SW480 (cell line): ENCODE measurements at regions not wholly inside any gene's neighbourhood (a gene's known extent, or its start where the extent isn't known, plus 50 kb on each side); places are given as distances from the start of the nearest gene placed in this dataset.
"Not testable (repeated sequence)": the region's sequence is repeated elsewhere in the genome, so short reads cannot be mapped to it uniquely, and the experiment has no call there.

Experiments used
- DNase-seq: peaks from one replicate; pipeline ENCODE4 v3.0.0-alpha.2; 2016; ENCODE audit warnings: low spot score

DNA sequence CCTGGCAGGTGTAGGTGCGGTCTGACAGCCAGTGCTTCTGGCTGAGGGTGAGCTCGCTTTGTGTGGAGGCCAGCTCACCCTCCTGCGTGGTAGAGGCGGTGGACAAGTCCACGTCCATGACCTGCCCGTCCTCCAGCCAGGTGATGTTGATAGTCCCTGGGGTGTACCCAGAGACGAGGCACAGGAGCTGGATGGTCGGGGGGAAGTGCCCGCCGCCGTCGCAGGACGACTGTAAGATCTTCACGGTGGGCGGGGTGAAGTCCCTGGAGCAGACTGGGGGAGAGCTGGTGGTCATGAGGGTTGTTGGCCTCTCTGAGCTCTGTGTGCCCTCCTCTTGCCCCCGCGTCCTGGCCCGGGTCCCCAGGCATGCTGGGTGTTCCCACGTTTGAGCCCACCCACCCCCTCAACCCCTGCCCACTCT lies 74.6 kb downstream of the TMEM121 start:
- DNase-seq = no peak

DNA sequence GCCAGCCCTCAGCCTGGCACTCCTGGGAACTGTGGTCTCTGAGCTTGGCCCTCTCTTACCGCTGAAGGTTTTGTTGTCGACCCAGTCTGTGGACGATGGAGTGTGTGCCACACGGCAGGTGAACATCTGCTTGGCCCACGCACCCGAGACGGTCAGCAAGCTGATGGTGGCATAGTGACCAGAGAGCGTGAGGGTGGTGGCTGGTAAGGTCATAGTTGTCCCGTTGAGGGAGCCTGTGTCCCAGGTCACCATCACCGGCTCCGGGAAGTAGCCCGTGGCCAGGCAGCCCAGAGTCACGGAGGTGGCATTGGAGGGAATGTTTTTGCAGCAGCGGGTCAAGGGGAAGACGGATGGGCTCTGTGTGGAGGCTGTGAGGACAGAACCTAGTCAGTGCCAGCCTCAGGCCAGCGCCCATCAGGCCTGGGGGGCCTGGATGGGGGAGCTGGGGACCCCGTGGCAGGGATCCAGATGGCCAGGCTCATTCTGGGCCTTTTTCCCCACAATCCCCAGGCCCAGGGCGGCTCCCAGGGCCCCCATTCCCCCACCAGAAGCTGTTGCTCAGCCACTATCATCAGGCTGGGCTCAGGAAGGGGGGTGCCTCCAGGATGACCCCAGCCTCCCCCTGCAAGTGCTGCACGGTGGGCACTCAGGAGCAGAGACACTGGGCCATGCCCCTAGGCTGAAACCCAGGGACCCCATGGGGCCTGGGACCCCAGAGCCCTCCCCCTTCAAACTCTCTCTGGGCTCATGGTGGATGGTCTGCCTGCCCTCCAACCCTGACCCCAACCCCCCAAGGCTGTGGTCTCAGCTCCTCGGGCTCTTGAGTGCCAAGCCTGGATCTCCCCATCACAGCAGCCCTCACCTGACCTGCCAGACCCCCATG lies 75.2 kb downstream of the TMEM121 start:
- no peak for DNase-seq

DNA sequence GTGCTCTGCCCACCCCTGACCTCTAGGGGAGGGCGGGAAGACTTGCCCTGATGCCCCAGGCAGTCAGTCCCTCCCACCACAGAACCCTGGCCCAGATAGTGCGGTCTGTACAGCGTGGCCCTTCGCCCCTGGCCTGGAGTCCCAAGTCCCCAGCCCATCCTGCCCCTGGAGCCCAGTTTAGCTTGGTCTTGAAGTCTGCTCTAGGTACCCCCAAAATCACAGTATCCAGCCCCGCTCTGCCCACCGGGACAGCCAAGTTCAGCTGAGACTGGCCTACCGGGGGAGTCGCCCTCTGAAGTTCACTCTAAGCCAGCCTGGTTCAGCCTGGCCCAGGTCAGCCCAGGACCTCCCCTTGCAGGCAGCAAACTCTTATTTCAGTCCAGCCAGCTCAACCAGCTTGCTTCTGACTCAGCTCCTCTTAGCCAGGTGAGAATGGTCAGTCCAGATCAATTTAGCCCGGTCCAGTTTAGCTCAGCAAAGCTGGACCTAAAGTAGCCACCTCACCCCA lies 75.9 kb downstream of the TMEM121 start:
- DNase-seq = no peak

DNA sequence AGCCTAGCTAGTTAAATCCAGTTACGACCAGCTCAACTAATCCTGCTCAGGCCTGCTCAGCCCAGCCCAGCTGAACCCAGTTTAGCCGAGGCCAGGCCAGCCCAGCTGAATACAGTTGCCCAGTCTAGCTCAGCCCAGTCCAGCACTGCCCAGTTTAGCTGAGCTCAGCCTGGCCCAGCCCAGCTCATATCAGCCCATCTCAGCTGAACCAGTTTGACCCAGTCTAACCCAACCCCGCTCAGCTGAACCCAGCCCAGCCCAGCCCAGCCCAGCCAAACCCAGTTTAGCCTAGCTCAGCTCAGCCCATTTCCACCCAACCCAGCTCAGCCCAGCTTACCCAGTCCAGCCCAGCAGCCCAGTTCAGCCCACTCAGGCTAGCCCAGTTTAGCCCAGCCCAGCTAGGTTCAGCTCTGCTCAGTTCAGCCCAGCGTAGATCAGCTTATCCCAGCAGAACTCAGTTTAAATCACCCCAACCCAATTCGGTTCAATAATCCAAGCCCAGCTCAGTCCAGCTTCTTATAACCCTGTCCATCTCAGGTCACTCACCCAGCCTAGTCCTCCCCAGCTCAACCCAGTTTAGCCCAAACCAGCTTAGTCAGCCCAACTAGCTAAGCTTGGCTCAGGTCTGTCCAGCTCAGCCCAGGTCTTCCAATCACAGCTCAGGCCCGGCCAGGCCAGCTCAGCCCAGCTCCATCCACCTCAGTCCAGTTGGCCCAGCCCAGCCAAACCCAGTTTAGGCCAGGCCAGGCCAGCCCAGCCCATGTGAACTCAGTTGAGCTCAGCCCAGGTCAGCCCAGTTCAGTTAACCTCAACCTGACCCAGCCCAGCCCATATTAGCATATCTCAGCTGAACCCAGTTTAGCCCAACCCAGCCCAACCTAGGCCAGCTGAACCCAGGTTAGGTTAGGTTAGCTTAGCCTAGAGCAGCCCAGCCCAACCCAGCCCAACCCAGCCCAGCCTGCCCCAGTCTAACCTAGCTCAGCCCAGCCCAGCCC lies 76.7 kb downstream of the TMEM121 start:
- no peak for DNase-seq

DNA sequence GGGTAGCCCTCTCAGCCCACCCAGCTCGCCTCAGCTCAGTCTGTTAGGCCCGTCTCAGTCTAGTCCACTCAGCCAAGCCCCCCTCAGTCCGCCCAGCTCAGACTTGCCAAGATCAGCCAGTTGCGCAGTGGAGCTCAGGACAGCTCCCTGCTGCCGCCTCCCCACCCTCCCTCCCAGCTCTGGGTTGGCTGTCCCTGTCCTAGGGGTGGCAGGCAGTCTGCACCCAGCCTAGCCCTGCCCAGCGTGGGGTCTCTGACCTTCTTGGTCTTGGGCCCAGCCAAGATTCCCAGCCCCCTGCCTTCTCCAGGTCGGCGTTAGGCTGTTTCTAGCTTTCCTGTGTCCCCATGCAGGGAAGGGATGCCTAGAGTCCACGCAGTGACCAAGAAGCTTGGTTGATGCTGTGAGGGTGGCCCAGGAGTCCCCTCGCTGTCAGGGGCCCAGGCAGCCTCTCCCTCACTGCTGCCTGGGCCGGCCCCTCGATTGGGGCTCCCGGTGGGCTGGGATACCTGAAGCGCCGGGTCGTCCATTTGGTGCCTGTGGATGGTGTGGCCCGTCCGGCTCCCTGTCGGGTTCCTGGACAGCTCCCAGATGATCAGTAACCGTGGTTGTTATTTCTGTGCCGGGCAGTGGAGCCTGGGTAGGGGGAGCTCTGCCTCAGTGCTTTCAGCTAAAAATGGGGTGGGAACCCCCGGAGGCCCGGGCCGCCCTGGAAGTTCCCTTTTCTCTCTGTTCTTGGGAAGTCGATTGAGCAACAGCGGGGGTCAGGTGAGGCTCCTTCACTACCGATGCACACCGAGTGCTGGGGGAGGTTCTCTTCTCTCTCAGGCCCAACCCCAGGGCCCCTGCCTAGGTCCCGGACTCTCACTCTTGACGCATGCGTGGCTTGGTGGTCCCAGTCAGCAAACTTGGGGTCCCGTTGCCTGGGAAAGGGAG lies 78.4 kb downstream of the TMEM121 start:
- not testable (repeated sequence) for DNase-seq

DNA sequence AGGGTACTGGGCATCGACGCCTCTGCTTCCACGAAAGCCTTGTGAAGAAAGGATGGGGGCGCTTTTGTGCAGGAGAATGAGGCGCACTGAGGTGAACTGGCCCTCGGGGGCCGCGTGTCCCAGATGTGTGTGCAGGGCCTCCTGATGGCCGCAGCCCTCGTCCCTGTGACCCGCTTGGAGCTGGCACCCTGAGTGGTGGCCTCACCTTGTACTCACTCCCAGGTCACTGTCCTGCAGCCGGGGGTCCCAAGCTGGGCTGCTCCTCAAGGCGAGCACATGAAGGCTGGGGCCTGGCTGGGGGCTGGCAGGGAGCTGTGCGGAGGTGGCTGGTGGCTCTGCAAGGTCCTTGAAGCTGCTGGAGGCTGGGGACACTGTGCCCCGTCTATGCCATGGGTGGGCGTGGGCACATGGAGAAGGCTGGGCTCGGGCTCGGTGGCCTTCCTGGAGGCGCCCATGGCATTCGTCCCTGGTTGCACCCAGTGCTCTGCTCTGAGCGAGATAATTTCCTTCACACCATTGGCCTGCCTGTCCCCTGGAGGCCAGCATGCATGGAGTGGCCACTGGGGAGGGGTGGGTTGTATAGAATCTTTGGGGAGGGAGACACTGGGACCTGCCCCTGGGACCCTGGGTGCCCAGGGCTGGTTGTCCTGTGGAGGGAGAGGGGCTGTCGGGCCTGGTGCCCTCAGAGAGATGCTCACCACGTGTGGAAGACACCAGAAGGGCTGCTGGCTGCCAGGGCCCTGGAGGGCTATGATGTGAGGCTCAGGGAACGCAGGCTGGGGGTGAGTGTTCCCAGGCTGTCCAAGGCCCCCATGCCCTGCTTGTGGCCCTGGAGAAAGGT lies 79.3 kb downstream of the TMEM121 start:
- DNase-seq = no peak

DNA sequence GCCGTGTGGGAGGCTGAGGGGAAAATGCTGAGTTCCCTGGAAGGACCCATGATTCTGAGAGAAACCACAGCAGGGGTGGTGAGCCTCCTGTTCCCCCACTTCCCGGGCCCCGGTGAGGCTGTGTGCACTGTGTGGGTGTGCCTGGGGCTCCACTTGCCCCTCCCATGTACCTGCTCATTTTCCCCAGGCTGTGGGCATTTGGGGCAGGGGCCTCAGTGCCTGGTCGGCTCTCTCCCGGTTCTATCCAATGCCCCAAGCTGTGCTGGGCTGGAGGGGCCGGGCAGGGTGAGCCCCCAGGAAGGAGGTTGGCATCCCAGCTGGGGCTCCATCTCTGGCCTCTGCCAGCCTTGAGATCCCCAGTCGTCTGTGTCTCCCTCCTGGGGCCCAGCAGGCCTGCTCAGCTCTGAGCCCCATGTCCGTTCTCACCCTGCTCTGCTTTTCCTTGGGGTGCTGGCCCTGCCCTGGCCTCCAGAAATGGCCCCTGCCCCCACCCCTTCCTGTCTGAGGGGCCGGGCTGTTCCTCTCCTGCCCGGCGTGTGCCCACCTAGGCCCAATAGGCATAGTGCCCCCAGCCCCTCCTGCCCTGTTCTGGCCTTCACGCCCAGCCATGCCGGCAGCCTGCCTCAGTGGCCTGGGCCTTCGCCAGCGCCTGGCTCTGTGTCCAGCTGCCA lies 80.1 kb downstream of the TMEM121 start:
- not testable (repeated sequence) for DNase-seq

DNA sequence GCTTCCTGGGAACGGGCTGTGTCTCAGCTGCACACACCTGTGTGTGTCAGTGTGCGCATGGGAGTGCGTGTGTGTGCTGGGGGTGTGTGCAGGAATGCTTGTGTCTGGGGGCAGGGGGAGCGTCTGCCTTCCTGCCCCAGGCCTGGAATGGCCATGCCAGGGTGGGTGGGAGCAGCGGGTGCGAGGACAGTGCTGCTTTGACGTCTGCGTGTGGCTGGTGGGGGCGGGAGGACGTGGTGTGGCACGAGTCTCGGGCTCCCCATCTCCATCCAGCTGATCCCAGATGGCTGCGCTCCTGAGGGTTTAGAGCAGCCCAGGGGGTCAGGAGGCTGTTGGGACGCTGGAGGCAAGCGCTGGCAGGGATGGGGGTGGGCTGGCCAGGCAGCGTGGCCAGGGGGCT lies 80.6 kb downstream of the TMEM121 start:
- not testable (repeated sequence) for DNase-seq

DNA sequence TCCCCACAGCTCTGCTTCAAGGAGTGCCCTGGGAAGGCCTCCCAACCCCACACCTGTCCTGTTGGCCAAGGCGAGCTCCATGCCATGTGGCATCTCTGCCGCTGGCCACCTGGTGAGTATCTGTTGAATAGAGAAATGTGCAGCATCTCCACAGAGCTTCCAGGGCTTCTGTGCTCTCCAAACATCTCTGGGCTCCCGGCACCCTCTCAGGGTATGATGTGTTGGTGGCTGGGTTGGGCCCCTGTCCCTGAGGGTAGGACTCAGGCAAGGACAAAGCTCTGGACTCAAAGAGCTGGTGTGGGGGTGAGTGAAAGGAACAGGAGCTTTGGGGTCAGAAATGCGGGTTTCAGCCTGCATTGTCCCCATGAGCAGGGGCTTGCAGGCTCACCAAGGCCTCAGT lies 88.6 kb downstream of the TMEM121 start:
- DNase-seq = not testable (repeated sequence)

DNA sequence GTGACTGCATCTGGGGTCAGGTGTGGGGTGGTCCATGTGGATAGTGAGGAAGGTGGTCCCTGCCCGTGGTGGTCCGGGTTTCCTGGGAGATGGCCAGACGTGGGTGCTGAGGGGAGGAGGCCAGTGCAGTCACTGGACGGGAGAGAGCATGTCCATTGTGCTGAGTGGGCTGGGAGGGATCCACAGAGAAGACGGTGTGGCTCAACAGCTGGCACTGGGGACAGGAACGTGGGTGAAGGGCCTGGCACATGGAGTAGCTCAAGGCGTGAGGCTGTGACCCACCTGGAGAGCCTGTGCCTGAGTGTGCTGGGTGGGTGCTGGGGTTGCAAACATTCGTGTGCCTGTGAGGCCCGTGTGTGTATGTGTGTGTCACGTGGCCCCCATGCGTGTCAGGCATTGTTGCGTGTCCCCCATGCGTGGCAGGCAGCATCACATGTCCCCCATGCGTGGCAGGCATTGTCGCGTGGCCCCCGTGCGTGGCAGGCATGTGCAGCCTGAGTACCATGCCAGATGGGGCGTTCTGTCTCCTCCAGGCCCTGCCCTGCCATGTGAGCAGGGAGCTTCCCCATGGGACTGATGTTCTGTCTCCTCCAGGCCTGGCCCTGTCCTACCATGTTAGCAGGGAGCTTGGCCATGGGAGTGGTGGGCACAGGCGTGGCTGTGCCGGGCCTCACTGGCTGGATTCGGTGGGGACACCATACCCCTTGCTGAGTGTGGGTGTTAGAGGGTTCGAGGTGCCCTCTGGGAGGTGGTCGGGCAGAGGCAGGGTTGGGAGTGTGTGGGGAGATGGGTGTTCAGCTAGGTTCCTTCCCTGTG lies 89.8 kb downstream of the TMEM121 start:
- DNase-seq = not testable (repeated sequence)

DNA sequence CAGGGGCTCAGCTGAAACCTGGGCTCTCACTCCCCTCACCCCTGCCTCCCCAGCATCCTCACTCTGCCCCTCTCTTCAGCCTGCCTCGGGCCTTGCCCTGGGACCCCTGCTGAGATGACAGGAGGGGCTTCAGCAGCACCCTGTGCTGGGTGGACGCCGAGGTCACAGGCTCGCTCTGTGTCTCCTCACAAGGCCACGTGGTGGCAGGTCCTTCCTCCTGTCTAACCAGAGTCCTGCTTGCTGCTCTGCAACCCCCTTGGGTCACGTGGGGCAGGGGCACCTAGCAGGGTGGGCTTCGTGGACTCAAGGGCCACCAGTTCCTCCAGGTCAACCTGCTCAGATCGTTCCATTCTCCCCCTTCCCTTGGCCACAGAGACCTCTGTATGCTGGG lies 90.4 kb downstream of the TMEM121 start:
- DNase-seq = no peak

DNA sequence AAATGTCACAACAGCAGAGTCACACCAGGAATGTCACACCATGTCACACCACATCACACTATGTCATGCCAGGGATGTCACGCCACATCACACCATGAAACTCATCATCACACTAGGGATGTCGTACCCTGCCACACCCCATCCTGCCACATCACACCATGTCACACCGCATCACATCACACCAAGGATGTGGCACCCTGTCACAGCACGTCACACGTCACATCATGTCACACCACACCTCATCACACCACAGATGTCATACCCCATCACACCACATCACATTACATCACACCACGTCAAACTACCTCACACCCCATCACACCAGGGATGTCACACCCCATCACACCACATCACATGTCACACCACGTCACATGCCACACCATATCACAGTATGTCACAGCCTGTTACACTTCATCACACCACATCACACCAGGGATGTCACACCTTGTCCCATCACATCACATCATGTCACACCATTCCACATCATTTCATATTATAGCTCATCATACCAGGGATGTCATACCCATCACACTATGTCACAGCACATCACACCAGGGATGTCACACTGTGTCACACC lies 90.9 kb downstream of the TMEM121 start:
- DNase-seq = no peak

DNA sequence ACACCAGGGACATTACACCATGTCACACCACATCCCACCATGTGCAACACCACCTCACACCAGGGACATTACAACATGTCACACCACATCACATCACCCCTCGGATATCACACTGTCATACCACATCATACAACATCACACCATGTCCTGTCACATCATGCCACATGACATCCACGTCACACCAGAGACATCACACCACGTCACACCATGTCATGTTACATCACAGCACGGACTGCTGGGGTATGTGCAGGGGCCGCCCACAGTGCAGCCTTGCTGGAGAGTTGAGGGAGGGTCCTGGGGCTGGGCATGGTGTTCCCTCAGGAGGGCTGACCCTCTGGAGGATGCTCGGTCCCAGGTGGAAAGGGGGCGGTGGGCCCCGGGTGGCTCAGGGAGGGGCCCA lies 91.4 kb downstream of the TMEM121 start:
- not testable (repeated sequence) for DNase-seq

DNA sequence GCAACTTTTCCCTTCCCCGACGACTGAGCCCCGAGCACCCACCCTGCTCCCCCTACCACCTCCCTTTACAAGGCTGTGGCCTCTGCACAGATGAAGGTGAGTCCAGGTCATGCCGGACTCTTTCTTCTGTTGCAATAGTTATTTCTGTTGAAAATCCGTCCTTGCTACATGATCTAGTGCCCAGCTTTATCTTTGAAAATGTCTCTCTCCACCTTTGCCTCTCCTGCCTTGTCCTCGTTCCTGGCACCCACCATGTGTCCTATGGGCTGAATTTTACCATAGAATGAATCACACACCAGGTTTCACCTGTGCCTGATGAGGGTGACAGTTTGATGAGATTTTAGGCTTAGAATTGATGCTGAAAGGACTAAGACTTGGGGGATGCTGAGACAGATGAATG lies 92.9 kb downstream of the TMEM121 start:
- not testable (repeated sequence) for DNase-seq

DNA sequence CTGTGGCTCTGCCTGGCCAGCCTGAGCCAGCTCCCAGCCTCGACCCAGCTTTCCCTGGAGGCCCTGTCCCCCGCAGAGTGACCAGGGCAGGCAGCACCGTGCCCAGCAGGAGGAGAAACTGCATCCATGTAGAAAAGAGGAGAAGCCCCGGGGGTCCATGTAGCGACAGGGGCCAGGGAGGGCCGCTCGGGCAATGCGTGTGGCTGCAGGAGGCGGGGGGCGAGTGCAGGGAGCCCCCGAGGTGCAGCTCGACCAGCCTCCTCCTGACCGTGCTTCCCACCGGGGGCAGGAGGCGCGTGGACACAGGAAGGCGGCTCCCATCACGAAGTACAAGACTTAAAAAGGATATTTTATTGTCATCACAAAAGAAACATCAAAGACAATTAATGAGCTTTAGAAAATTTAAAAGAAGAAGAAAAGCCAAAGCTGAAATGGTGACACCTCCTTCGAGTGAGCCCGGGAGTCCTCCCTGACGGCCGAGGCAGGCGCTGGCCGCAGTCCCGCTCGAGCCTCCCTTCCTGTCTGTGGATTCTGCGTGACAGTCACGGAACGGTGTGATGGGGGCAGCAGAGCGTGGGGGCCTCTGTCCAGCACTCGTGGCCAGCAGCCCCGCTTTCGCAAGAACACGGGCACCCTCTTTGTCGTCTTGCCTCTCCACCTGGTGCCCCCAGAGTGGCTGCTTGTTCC lies 93.9 kb downstream of the TMEM121 start:
- DNase-seq = not testable (repeated sequence)

DNA sequence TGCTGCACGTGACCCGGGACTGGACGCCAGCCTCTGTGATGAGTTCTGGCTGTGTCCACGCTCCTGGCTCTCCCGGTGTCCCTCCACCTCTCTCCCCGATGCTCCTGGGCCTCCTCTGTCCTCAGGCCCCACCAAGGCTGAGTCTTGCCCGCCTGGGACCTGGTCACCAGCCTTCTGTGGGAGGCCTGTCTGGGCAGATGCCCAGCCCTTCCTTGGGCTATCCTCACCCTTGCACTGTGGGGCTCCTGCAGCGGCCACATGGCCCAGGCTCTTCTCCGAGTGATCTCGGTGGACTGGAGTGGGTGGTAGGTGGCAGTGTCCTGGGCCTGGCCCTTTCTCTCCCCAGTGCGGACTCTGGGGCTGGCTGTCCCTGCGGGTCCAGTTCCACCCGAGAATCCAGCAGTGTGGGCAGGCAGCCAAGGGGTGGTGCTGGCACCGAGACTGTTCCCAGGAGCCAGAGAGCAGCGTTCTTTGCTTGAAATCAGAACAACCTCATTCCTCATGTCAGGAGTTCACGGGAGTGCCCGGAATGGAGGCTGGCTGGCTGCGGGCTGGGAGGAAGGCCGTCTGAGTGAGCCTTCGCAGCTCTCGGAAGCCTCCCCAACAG lies 94.6 kb downstream of the TMEM121 start:
- DNase-seq = not testable (repeated sequence)

DNA sequence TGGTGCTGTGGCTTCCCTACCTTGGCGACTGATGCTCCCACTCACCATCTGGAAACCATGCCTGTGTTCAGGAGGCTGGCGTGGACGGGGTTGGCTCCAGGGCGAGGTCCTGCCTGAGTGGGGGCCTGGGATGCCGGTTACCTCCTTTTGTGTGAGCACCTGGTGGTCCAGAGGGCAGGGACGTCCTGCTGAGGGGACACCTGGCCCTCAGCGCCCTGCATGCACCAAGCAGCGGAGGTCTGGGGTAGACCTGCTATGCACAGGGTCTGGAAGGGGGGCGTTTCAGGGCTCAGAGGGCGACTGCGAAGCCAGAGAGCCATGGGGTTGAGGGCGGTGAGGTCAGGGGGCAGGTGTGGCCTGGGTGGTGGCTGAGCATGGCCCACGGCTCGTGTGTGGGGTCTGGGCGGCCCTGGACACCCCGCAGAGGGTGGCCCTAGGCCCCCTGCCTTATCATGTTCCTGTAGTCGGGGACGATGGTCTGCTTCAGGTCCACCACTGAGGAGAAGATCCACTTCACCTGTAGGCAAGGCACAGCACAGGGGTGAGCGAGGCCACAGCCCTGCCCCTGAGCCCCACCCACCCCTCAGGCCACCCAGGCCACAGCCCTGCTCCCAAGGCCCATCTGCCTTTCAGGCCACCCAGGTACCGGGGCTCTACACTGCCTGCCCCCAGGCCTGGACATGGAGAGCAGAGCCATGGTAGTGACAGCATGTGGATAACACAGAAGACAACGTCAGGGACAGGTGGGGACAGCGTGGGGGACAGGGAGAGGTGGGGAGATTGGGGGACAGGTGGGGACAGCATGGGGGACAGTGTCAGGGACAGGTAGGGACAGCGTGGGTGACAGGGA lies 95.3 kb downstream of the TMEM121 start:
- DNase-seq = not testable (repeated sequence)
